Panc1 (cell line): ENCODE measurements at regions not wholly inside any gene's neighbourhood (a gene's known extent, or its start where the extent isn't known, plus 50 kb on each side); places are given as distances from the start of the nearest gene placed in this dataset.
A peak's percentile ranks its signal among the peaks of the same experiment; 100 is the strongest.

ENCODE experiments used
- ATAC-seq: fragments of 200-7000 bp; cut with Tn5 transposase; 2 replicates; pipeline ENCODE4 v1.9.1; 2020; ENCODE audit warnings: mild to moderate bottlenecking, moderate library complexity
- BruUV-seq: library from RNA; stranded (reverse); fragments of 400-500 nt; replicated peaks from 2 replicates; lab custom pipeline; 2021; lab: Mats Ljungman, UMichigan
- CTCF ChIA-PET: fragments of 300-600 bp; sonication (Branson Sonifier 250); formaldehyde crosslinking; loops from one replicate; lab custom pipeline; 2022; ENCODE audit warnings: antibody characterized with exemption; lab: Charles Lee
- POLR2A ChIA-PET: fragments of 300-600 bp; sonication (Branson Sonifier 250); formaldehyde crosslinking; loops from one replicate; lab custom pipeline; 2022; ENCODE audit warnings: antibody characterized with exemption; lab: Charles Lee
- DNase-seq: peaks from one replicate; pipeline ENCODE4 v3.0.0-alpha.2; 2010; ENCODE audit warnings: low read depth, low spot score
- H3K27ac ChIP-seq: 2 replicates; pipeline ENCODE4 v1.5.1; 2011; ENCODE audit warnings: mild to moderate bottlenecking, low read length, inconsistent platforms
- H3K27me3 ChIP-seq: fragments of 200-500 bp; sonication (Bioruptor generic); 2 replicates; pipeline ENCODE4 v1.6.0; 2014; ENCODE audit warnings: low read length, inconsistent platforms; ENCODE audit not compliant: control insufficient read depth, insufficient read depth
- H3K36me3 ChIP-seq: fragments of 200-500 bp; sonication (Bioruptor generic); 2 replicates; pipeline ENCODE4 v1.5.1; 2014; ENCODE audit warnings: inconsistent platforms, mild to moderate bottlenecking, low read length, moderate library complexity; ENCODE audit not compliant: control insufficient read depth, insufficient read depth
- H3K4me1 ChIP-seq: 2 replicates; pipeline ENCODE4 v1.5.1; 2011; ENCODE audit warnings: inconsistent platforms, mild to moderate bottlenecking, low read length, moderate library complexity; ENCODE audit not compliant: control insufficient read depth, insufficient read depth
- H3K4me3 ChIP-seq, 2 experiments: 2 replicates each; pipeline ENCODE4 v1.5.1; 2011 to 2012; ENCODE audit warnings: low read depth in 2 of 2, low read length in 2 of 2, mild to moderate bottlenecking in 2 of 2, inconsistent platforms in 1 of 2, moderate library complexity in 1 of 2
- H3K9me3 ChIP-seq: fragments of 200-500 bp; sonication (Bioruptor generic); 2 replicates; pipeline ENCODE4 v1.5.1; 2014; ENCODE audit warnings: low read depth, mild to moderate bottlenecking, inconsistent platforms, low read length, moderate library complexity; ENCODE audit not compliant: control insufficient read depth, insufficient read depth
- CTCF ChIP-seq: fragments of 450-650 bp; IDR thresholded peaks from 2 replicates; pipeline ENCODE4 v1.5.1; 2017; ENCODE audit warnings: mild to moderate bottlenecking
- POLR2AphosphoS5 ChIP-seq: IDR thresholded peaks from 2 replicates; pipeline ENCODE4 v1.6.1; 2012; ENCODE audit warnings: mild to moderate bottlenecking, low read depth, low read length, moderate library complexity
- REST ChIP-seq, 2 experiments: IDR thresholded peaks; 2 replicates each; pipeline ENCODE4 v1.6.1; 2011 to 2012; ENCODE audit warnings: low read depth in 2 of 2, control low read depth in 1 of 2, low read length in 1 of 2, mild to moderate bottlenecking in 1 of 2, moderate library complexity in 1 of 2; ENCODE audit not compliant: insufficient read depth in 1 of 2
- SIN3A ChIP-seq: IDR thresholded peaks from 2 replicates; pipeline ENCODE4 v1.6.1; 2012; ENCODE audit warnings: low read depth, mild to moderate bottlenecking, low read length, moderate library complexity, borderline replicate concordance; ENCODE audit not compliant: insufficient read depth
- TCF7L2 ChIP-seq: IDR thresholded peaks from 2 replicates; pipeline ENCODE4 v1.6.1; 2011; ENCODE audit warnings: mild to moderate bottlenecking, low read depth, low read length, inconsistent platforms
- in situ Hi-C: cut with HindIII; loops from 2 replicates; pipeline ENCODE4 v1.10.0; 2016; ENCODE audit warnings: low sequenced_read_pairs, low pct_unique_long_range_greater_than_20kb
- intact Hi-C: fragments of 100-400 bp; cut with micrococcal nuclease; formaldehyde crosslinking; loops from one replicate; pipeline ENCODE4 v1.10.0; 2022; ENCODE audit not compliant: unreplicated experiment

- no peak for DNase-seq
- H3K4me1 ChIP-seq, result no peaks in the 10 kb centered on the region
- no TSS peak for BruUV-seq
- ChIA-PET POLR2A (no interaction called here), CTCF (interaction anchor here (0.5 kb wide), 1 partner anchor 16 kb away, joined by 6 read pairs; no protein-coding TSS in a partner anchor)
- ATAC-seq, result no peak
- no peak overlapping the region for H3K27ac ChIP-seq
- peaks cover 3% of the 10 kb centered on the region; the same call in 1 of the 2 replicates for H3K9me3 ChIP-seq
- no peak overlapping the region for H3K4me3 ChIP-seq
- intact Hi-C loops, result no loop called here
- in situ Hi-C loops, result no loop called here
- no peaks in the 10 kb centered on the region for H3K36me3 ChIP-seq
- H3K27me3 ChIP-seq, result no peaks in the 10 kb centered on the region
- TF ChIP-seq SIN3A, result no peak
- no peak for TF ChIP-seq CTCF
- no peak for TF ChIP-seq REST (IDR thresholded peaks at IDR 0.05; ENCODE audit: insufficient read depth in 1 of 2, low read depth in 2 of 2, low read length in 1 of 2)
Measured at GRCh38 chr3:128548426-128549282, 55.7 kb upstream of the GATA2 start.

DNA sequence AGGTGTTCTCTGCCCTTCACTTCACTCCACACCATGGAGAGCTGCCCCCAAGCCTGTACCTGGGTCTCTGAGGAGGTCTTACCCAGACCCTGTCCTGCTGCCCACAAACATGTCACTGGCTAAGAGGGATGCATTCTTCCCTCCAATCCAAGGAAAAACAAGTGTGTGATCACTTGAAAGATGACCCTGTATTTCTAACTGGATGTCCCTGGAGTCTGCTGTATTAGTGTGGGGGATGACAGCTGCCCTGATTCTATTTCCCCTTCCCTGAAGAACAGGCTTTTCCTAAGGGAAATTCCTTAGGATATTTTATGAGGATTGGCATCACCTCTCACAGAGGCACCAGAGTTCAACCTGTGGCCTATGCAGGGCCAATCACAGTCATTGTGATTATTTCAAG is 55.0 kb upstream of the GATA2 start:
- Histone ChIP-seq H3K4me1 (no peaks in the 10 kb centered on the region), H3K27me3 (no peaks in the 10 kb centered on the region), H3K27ac (no peak overlapping the region), H3K36me3 (no peaks in the 10 kb centered on the region), H3K9me3 (peaks cover 9% of the 10 kb centered on the region; the same call in 1 of the 2 replicates), H3K4me3 (no peak overlapping the region)
- ATAC-seq (peak; percentile 14; the same call in 1 of the 2 replicates), DNase-seq (no peak)
- intact Hi-C loops (no loop called here), in situ Hi-C loops (no loop called here)
- no TSS peak for BruUV-seq
- ChIA-PET CTCF (no interaction called here), POLR2A (no interaction called here)
- no peak for TF ChIP-seq TCF7L2
- no peak for TF ChIP-seq CTCF
- no peak for TF ChIP-seq REST (IDR thresholded peaks at IDR 0.05; ENCODE audit: insufficient read depth in 1 of 2, low read depth in 2 of 2, low read length in 1 of 2)
- no peak for TF ChIP-seq POLR2AphosphoS5
- TF ChIP-seq SIN3A, result no peak
